HL-60 (cell line): ENCODE measurements at regions not wholly inside any gene's neighbourhood (a gene's known extent, or its start where the extent isn't known, plus 50 kb on each side); places are given as distances from the start of the nearest gene placed in this dataset.

Experiments
- DNase-seq, 2 experiments: peaks; one replicate each; pipeline ENCODE4 v3.0.0-alpha.2; 2010 to 2020; ENCODE audit warnings: low read depth in 1 of 2, low spot score in 1 of 2
- H3K27ac ChIP-seq: fragments of 250-450 bp; sonication (Bioruptor Pico); replicated peaks from 2 replicates; pipeline ENCODE4 v1.5.1; 2020; ENCODE audit warnings: mild to moderate bottlenecking, moderate library complexity
- H3K27me3 ChIP-seq: fragments of 250-450 bp; sonication (Bioruptor Pico); 2 replicates; pipeline ENCODE4 v1.5.1; 2021; ENCODE audit warnings: mild to moderate bottlenecking, moderate library complexity; ENCODE audit not compliant: insufficient read depth, poor library complexity, severe bottlenecking
- H3K4me3 ChIP-seq: replicated peaks from 2 replicates; pipeline ENCODE4 v1.5.1; 2011; ENCODE audit warnings: mild to moderate bottlenecking, control low read depth, low read length; ENCODE audit not compliant: insufficient read depth
- CTCF ChIP-seq: IDR thresholded peaks from one replicate; pipeline ENCODE4 v1.5.1; 2011; ENCODE audit warnings: low read length, control low read depth, inconsistent platforms; ENCODE audit not compliant: insufficient read depth
- GABPA ChIP-seq: IDR thresholded peaks from 2 replicates; pipeline ENCODE4 v1.6.1; 2012; ENCODE audit warnings: low read depth
- POLR2AphosphoS5 ChIP-seq: IDR thresholded peaks from 2 replicates; pipeline ENCODE4 v1.6.1; 2012; ENCODE audit warnings: low read depth
- REST ChIP-seq: IDR thresholded peaks from 2 replicates; pipeline ENCODE4 v1.6.1; 2012; ENCODE audit warnings: low read depth; ENCODE audit not compliant: insufficient replicate concordance
- SPI1 ChIP-seq: IDR thresholded peaks from 2 replicates; pipeline ENCODE4 v1.6.1; 2012; ENCODE audit warnings: low read depth, mild to moderate bottlenecking, borderline replicate concordance

GRCh38 chr9:108526518-108526917 lies 329.3 kb downstream of the ACTL7B start:
- H3K27me3 ChIP-seq = no peaks in the 10 kb centered on the region
- DNase-seq = no peak
- TF ChIP-seq REST (no peak), CTCF (no peak), POLR2AphosphoS5 (no peak), GABPA (no peak), SPI1 (no peak)
- H3K4me3 ChIP-seq = no peak overlapping the region
- no peak overlapping the region for H3K27ac ChIP-seq

- H3K4me3 ChIP-seq = no peak overlapping the region
- no peaks in the 10 kb centered on the region for H3K27me3 ChIP-seq
- TF ChIP-seq GABPA (no peak), CTCF (no peak), REST (no peak), SPI1 (no peak), POLR2AphosphoS5 (no peak)
- no peak for DNase-seq
- no peak overlapping the region for H3K27ac ChIP-seq
Observed at GRCh38 chr9:108525186-108525585, 330.6 kb downstream of the ACTL7B start.

- DNase-seq = no peak
- H3K4me3 ChIP-seq = no peak overlapping the region
- no peaks in the 10 kb centered on the region for H3K27me3 ChIP-seq
- no peak for TF ChIP-seq GABPA
- TF ChIP-seq POLR2AphosphoS5 = no peak
- no peak for TF ChIP-seq SPI1
- TF ChIP-seq CTCF = no peak
- no peak for TF ChIP-seq REST
- no peak overlapping the region for H3K27ac ChIP-seq
Observed at GRCh38 chr9:108521063-108521590, 334.7 kb downstream of the ACTL7B start.
